HG02623 (cell line): ENCODE measurements at regions not wholly inside any gene's neighbourhood (a gene's known extent, or its start where the extent isn't known, plus 50 kb on each side); places are given as distances from the start of the nearest gene placed in this dataset.

ENCODE experiments used
- ATAC-seq: cut with Tn5 transposase; IDR thresholded peaks from one replicate; pipeline ENCODE4 v1.9.1; 2021; ENCODE audit warnings: moderate library complexity; ENCODE audit not compliant: unreplicated experiment

- ATAC-seq: no peak
Observed at GRCh38 chr5:136425921-136426320, 60.6 kb upstream of the TRPC7 start.

GRCh38 chr5:136424835-136425584 is 59.7 kb upstream of the TRPC7 start:
- peak; percentile 71 for ATAC-seq

GRCh38 chr5:136423944-136424606 is 58.7 kb upstream of the TRPC7 start:
- ATAC-seq: no peak

GRCh38 chr5:136420168-136420898 is 55.0 kb upstream of the TRPC7 start:
- no peak for ATAC-seq

GRCh38 chr5:136418301-136418700 is 53.0 kb upstream of the TRPC7 start:
- no peak for ATAC-seq
